ENCODE measurements at regions not wholly inside any gene's neighbourhood (a gene's known extent, or its start where the extent isn't known, plus 50 kb on each side); places are given as distances from the start of the nearest gene placed in this dataset.

- TF ChIP-seq EZH2phosphoT487 (conservative IDR thresholded peaks at IDR 0.05; ENCODE audit: low read length) (no peak), CTCF (IDR thresholded peaks at IDR 0.05; ENCODE audit: insufficient read depth, low read length, poor library complexity, severe bottlenecking) (no peak)
- H3K79me2 ChIP-seq (ENCODE audit: insufficient read depth, low read length): no peaks in the 10 kb centered on the region
- H4K20me1 ChIP-seq (ENCODE audit: low read depth, low read length): no peaks in the 10 kb centered on the region
Measured at GRCh38 chr3:115228266-115228665, 81.2 kb upstream of the ZBTB20 start.

GRCh38 chr3:115232167-115232566 is 85.1 kb upstream of the ZBTB20 start:
- H3K9me2 ChIP-seq (replicated peaks; ENCODE audit: insufficient read depth, low read length): no peaks in the 10 kb centered on the region
- TF ChIP-seq CTCF (IDR thresholded peaks at IDR 0.05; ENCODE audit: insufficient read depth, low read length, poor library complexity, severe bottlenecking) (no peak), EZH2phosphoT487 (conservative IDR thresholded peaks at IDR 0.05; ENCODE audit: low read length) (no peak)
- no peak overlapping the region for H3K4me2 ChIP-seq (ENCODE audit: low read depth, low read length, poor library complexity, severe bottlenecking)
- no peaks in the 10 kb centered on the region for H3F3A ChIP-seq (ENCODE audit: insufficient read depth)
- no peaks in the 10 kb centered on the region for H3K9me3 ChIP-seq (ENCODE audit: insufficient read depth, low read length)
- H3K36me3 ChIP-seq (ENCODE audit: low read length): no peaks in the 10 kb centered on the region
- H3K9ac ChIP-seq (ENCODE audit: low read length): no peak overlapping the region
- H3K27ac ChIP-seq (ENCODE audit: low read depth, low read length): no peak overlapping the region
- no peaks in the 10 kb centered on the region for H3K79me2 ChIP-seq (ENCODE audit: insufficient read depth, low read length)
- no peak overlapping the region for H2AFZ ChIP-seq (ENCODE audit: low read depth, low read length, severe bottlenecking)
- no peak overlapping the region for H3K4me3 ChIP-seq (ENCODE audit: insufficient read depth, low read length, poor library complexity, severe bottlenecking)
- H4K20me1 ChIP-seq (ENCODE audit: low read depth, low read length): no peaks in the 10 kb centered on the region
- no peaks in the 10 kb centered on the region for H3K27me3 ChIP-seq (ENCODE audit: low read length)

More at GRCh38 chr3:115228266-115228665, 81.2 kb upstream of the ZBTB20 start:
- Histone ChIP-seq H2AFZ (ENCODE audit: low read depth, low read length, severe bottlenecking) (no peak overlapping the region), H3K27me3 (ENCODE audit: low read length) (no peaks in the 10 kb centered on the region), H3K9me3 (ENCODE audit: insufficient read depth, low read length) (no peaks in the 10 kb centered on the region), H3K9me2 (replicated peaks; ENCODE audit: insufficient read depth, low read length) (no peaks in the 10 kb centered on the region), H3K4me2 (ENCODE audit: low read depth, low read length, poor library complexity, severe bottlenecking) (no peak overlapping the region), H3K9ac (ENCODE audit: low read length) (no peak overlapping the region), H3K36me3 (ENCODE audit: low read length) (no peaks in the 10 kb centered on the region), H3K4me3 (ENCODE audit: insufficient read depth, low read length, poor library complexity, severe bottlenecking) (no peak overlapping the region), H3F3A (ENCODE audit: insufficient read depth) (no peaks in the 10 kb centered on the region), H3K27ac (ENCODE audit: low read depth, low read length) (no peak overlapping the region)

DNA sequence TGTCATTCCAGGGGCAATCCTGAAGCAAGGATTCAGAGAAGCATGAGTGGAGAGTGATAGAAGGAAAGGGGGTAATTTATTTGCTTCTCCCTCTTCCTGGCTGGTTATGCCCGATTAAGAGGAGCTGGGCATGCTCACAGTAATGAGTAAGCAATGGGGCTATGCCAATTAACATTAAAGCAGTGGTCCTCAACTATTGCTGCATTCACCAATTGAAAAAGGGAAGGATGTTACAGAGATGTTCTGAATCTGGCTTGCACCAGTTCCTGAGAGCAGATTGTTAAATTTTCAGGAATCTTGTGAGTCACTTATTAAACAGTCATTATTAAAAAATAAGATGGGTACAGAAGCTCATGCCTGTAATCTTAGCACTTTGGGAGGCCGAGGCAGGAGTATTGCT is 85.9 kb upstream of the ZBTB20 start:
- Histone ChIP-seq H3K9ac (ENCODE audit: low read length) (no peak overlapping the region), H2AFZ (ENCODE audit: low read depth, low read length, severe bottlenecking) (no peak overlapping the region), H3K27ac (ENCODE audit: low read depth, low read length) (no peak overlapping the region), H3K4me2 (ENCODE audit: low read depth, low read length, poor library complexity, severe bottlenecking) (no peak overlapping the region), H3K36me3 (ENCODE audit: low read length) (no peaks in the 10 kb centered on the region), H3K27me3 (ENCODE audit: low read length) (no peaks in the 10 kb centered on the region), H3K9me2 (replicated peaks; ENCODE audit: insufficient read depth, low read length) (no peaks in the 10 kb centered on the region), H4K20me1 (ENCODE audit: low read depth, low read length) (no peaks in the 10 kb centered on the region), H3K79me2 (ENCODE audit: insufficient read depth, low read length) (no peaks in the 10 kb centered on the region), H3K4me3 (ENCODE audit: insufficient read depth, low read length, poor library complexity, severe bottlenecking) (no peak overlapping the region), H3F3A (ENCODE audit: insufficient read depth) (no peaks in the 10 kb centered on the region), H3K9me3 (ENCODE audit: insufficient read depth, low read length) (no peaks in the 10 kb centered on the region)
- TF ChIP-seq EZH2phosphoT487 (conservative IDR thresholded peaks at IDR 0.05; ENCODE audit: low read length): no peak
- no peak for TF ChIP-seq CTCF (IDR thresholded peaks at IDR 0.05; ENCODE audit: insufficient read depth, low read length, poor library complexity, severe bottlenecking)

All from SU-DHL-6 (cell line).